HL-60 (cell line): ENCODE measurements at regions not wholly inside any gene's neighbourhood (a gene's known extent, or its start where the extent isn't known, plus 50 kb on each side); places are given as distances from the start of the nearest gene placed in this dataset.

Experiments
- DNase-seq, 2 experiments: peaks; one replicate each; pipeline ENCODE4 v3.0.0-alpha.2; 2010 to 2020; ENCODE audit warnings: low read depth in 1 of 2, low spot score in 1 of 2
- H3K27ac ChIP-seq: fragments of 250-450 bp; sonication (Bioruptor Pico); replicated peaks from 2 replicates; pipeline ENCODE4 v1.5.1; 2020; ENCODE audit warnings: mild to moderate bottlenecking, moderate library complexity
- H3K27me3 ChIP-seq: fragments of 250-450 bp; sonication (Bioruptor Pico); 2 replicates; pipeline ENCODE4 v1.5.1; 2021; ENCODE audit warnings: mild to moderate bottlenecking, moderate library complexity; ENCODE audit not compliant: insufficient read depth, poor library complexity, severe bottlenecking
- H3K4me3 ChIP-seq: replicated peaks from 2 replicates; pipeline ENCODE4 v1.5.1; 2011; ENCODE audit warnings: mild to moderate bottlenecking, control low read depth, low read length; ENCODE audit not compliant: insufficient read depth
- GABPA ChIP-seq: IDR thresholded peaks from 2 replicates; pipeline ENCODE4 v1.6.1; 2012; ENCODE audit warnings: low read depth
- POLR2AphosphoS5 ChIP-seq: IDR thresholded peaks from 2 replicates; pipeline ENCODE4 v1.6.1; 2012; ENCODE audit warnings: low read depth
- SPI1 ChIP-seq: IDR thresholded peaks from 2 replicates; pipeline ENCODE4 v1.6.1; 2012; ENCODE audit warnings: low read depth, mild to moderate bottlenecking, borderline replicate concordance
- TF ChIP-seq, protein P1 (sequence below): IDR thresholded peaks from one replicate; pipeline ENCODE4 v1.5.1; 2011; ENCODE audit warnings: low read length, control low read depth, inconsistent platforms; ENCODE audit not compliant: insufficient read depth
- TF ChIP-seq, protein P2 (sequence below): IDR thresholded peaks from 2 replicates; pipeline ENCODE4 v1.6.1; 2012; ENCODE audit warnings: low read depth; ENCODE audit not compliant: insufficient replicate concordance

GRCh38 chr14:104358528-104359300 is 220.3 kb downstream of the KIF26A start:
- Histone ChIP-seq H3K27ac (no peak overlapping the region), H3K4me3 (no peak overlapping the region), H3K27me3 (no peaks in the 10 kb centered on the region)
- DNase-seq, result no peak
- TF ChIP-seq, protein P1, sequence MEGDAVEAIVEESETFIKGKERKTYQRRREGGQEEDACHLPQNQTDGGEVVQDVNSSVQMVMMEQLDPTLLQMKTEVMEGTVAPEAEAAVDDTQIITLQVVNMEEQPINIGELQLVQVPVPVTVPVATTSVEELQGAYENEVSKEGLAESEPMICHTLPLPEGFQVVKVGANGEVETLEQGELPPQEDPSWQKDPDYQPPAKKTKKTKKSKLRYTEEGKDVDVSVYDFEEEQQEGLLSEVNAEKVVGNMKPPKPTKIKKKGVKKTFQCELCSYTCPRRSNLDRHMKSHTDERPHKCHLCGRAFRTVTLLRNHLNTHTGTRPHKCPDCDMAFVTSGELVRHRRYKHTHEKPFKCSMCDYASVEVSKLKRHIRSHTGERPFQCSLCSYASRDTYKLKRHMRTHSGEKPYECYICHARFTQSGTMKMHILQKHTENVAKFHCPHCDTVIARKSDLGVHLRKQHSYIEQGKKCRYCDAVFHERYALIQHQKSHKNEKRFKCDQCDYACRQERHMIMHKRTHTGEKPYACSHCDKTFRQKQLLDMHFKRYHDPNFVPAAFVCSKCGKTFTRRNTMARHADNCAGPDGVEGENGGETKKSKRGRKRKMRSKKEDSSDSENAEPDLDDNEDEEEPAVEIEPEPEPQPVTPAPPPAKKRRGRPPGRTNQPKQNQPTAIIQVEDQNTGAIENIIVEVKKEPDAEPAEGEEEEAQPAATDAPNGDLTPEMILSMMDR, result no peak
- TF ChIP-seq, protein P2, sequence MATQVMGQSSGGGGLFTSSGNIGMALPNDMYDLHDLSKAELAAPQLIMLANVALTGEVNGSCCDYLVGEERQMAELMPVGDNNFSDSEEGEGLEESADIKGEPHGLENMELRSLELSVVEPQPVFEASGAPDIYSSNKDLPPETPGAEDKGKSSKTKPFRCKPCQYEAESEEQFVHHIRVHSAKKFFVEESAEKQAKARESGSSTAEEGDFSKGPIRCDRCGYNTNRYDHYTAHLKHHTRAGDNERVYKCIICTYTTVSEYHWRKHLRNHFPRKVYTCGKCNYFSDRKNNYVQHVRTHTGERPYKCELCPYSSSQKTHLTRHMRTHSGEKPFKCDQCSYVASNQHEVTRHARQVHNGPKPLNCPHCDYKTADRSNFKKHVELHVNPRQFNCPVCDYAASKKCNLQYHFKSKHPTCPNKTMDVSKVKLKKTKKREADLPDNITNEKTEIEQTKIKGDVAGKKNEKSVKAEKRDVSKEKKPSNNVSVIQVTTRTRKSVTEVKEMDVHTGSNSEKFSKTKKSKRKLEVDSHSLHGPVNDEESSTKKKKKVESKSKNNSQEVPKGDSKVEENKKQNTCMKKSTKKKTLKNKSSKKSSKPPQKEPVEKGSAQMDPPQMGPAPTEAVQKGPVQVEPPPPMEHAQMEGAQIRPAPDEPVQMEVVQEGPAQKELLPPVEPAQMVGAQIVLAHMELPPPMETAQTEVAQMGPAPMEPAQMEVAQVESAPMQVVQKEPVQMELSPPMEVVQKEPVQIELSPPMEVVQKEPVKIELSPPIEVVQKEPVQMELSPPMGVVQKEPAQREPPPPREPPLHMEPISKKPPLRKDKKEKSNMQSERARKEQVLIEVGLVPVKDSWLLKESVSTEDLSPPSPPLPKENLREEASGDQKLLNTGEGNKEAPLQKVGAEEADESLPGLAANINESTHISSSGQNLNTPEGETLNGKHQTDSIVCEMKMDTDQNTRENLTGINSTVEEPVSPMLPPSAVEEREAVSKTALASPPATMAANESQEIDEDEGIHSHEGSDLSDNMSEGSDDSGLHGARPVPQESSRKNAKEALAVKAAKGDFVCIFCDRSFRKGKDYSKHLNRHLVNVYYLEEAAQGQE, result no peak
- TF ChIP-seq POLR2AphosphoS5 (no peak), GABPA (no peak), SPI1 (no peak)

- Histone ChIP-seq H3K27ac (no peak overlapping the region), H3K27me3 (no peaks in the 10 kb centered on the region), H3K4me3 (no peak overlapping the region)
- TF ChIP-seq POLR2AphosphoS5 (no peak), GABPA (no peak), SPI1 (no peak)
- TF ChIP-seq, protein P1, result no peak
- TF ChIP-seq, protein P2, result no peak
- DNase-seq, result no peak
Measured at GRCh38 chr14:104359301-104359968, 220.1 kb upstream of the C14orf180 start.

DNA sequence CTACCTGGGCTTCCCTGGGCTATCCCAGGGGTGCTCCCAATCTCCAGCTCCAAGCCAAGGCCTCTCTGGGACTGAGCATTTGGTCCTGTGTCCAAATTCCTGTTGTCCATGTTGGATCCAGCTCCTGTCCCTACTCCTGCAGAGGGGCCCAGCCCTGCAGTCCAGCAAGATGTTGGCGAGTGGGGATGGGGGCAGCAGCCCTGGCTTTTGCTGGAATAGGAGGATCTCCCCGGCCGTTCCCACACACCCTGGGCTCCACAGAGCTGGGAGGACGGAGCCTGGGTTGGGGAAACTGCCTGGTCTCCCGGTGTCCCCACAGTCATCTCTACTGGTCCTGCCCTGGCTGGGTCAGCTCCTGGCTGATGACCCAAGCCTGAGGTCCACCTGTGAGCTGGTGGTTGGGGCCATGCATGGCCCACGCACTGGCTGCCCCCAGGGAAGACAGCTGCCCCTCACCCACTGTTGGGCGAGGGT is 219.6 kb upstream of the C14orf180 start:
- Histone ChIP-seq H3K4me3 (no peak overlapping the region), H3K27me3 (no peaks in the 10 kb centered on the region), H3K27ac (no peak overlapping the region)
- DNase-seq, result no peak
- TF ChIP-seq, protein P2, result no peak
- TF ChIP-seq SPI1, result no peak
- no peak for TF ChIP-seq POLR2AphosphoS5
- TF ChIP-seq GABPA, result no peak
- TF ChIP-seq, protein P1, result no peak
